Activated naive CD8-positive, alpha-beta T cell treated with anti-CD3 and anti-CD28 coated beads, Interleukin-2, amount 50 U/mL, for 24 hours (primary cell): ENCODE measurements at regions not wholly inside any gene's neighbourhood (a gene's known extent, or its start where the extent isn't known, plus 50 kb on each side); places are given as distances from the start of the nearest gene placed in this dataset.

Source experiments
- ATAC-seq: fragments of 150-1000 bp; cut with Tn5 transposase; one replicate; pipeline ENCODE4 v1.10.0; 2021
- DNase-seq: peaks from one replicate; pipeline ENCODE4 v3.0.0; 2021
- H3K27ac Mint-ChIP-seq: one replicate; pipeline ENCODE4 v1.8.0; 2021; ENCODE audit warnings: mild to moderate bottlenecking, mixed read lengths
- H3K27me3 Mint-ChIP-seq: one replicate; pipeline ENCODE4 v1.8.0; 2021; ENCODE audit warnings: mixed read lengths
- H3K36me3 Mint-ChIP-seq: one replicate; pipeline ENCODE4 v1.8.0; 2021; ENCODE audit warnings: low read depth, mixed read lengths
- H3K4me1 Mint-ChIP-seq: one replicate; pipeline ENCODE4 v1.8.0; 2021; ENCODE audit warnings: mixed read lengths
- H3K4me3 Mint-ChIP-seq: one replicate; pipeline ENCODE4 v1.8.0; 2021; ENCODE audit warnings: mild to moderate bottlenecking, moderate library complexity, mixed read lengths
- H3K9me3 Mint-ChIP-seq: one replicate; pipeline ENCODE4 v1.8.0; 2021; ENCODE audit warnings: mixed read lengths

DNA sequence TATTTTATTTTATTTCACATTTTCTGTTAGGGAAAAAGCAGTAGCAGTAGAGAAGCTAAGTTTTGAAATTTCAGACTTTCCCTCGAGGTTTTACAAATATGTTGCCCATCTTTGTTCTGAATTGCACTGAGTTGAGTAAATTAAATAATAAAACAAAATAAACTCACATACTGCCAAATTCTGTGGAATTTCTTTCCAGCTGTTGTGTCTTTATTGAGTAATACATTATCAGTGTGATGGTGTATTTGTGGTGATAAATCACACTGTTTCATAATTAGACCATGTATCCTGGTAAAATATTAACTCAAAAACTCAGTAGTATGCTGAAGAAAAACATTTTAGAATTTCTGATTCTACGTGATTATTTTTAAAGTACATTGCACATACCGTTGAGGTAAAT lies 592.1 kb downstream of the SI start:
- ATAC-seq (no peak), DNase-seq (no peak)
- no peak overlapping the region for H3K4me3 Mint-ChIP-seq
- peaks cover 11% of the 10 kb centered on the region for H3K9me3 Mint-ChIP-seq
- no peaks in the 10 kb centered on the region for H3K27me3 Mint-ChIP-seq
- no peak overlapping the region for H3K27ac Mint-ChIP-seq
- H3K36me3 Mint-ChIP-seq: no peaks in the 10 kb centered on the region
- no peaks in the 10 kb centered on the region for H3K4me1 Mint-ChIP-seq

GRCh38 chr3:164479978-164480377 lies 598.3 kb downstream of the SI start:
- no peaks in the 10 kb centered on the region for H3K27me3 Mint-ChIP-seq
- H3K27ac Mint-ChIP-seq: no peak overlapping the region
- no peaks in the 10 kb centered on the region for H3K4me1 Mint-ChIP-seq
- no peaks in the 10 kb centered on the region for H3K36me3 Mint-ChIP-seq
- no peak for DNase-seq
- H3K9me3 Mint-ChIP-seq: peaks cover 11% of the 10 kb centered on the region
- no peak overlapping the region for H3K4me3 Mint-ChIP-seq
- ATAC-seq: no peak

DNA sequence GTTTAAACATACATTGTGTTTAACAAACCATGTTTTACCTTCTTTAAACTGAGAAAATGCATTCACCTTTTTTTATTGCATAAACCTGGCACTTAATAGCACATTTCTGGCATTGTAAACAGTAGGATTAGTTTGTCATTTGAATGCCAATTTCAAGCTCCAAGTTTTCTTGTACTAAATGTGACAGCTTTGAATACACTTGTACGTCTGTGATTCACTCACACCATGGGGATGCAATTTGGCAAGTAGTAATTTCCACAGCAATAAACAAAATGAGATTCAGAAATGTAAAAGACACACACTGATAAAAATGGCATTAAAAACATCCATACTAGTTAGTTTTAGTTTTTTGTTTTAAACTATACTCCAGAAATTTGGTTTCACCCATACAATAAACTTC lies 598.9 kb downstream of the SI start:
- ATAC-seq: no peak
- DNase-seq: no peak
- Mint-ChIP-seq H3K4me1 (no peaks in the 10 kb centered on the region), H3K27me3 (no peaks in the 10 kb centered on the region), H3K27ac (no peak overlapping the region), H3K9me3 (peaks cover 11% of the 10 kb centered on the region), H3K36me3 (no peaks in the 10 kb centered on the region), H3K4me3 (no peak overlapping the region)

DNA sequence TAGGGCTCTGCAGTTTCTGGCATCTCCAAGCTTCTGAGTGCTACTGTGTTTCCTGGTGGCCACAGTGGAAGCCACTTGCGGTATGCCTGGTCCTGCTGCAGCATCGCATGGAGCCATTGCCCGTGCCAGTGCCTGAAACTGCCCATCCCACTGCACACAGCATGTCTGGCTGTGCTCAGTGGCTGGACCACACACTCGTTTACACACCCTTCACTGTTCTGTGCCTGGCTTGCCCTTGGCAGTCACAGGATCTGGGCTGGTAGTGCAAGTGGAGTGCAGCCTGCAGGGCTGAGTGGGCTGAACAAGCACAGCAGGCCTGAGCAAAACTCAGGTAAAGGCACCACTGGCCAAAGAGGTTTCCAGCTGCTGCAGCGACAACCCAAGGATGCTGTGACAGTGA lies 600.0 kb downstream of the SI start:
- H3K36me3 Mint-ChIP-seq: no peaks in the 10 kb centered on the region
- H3K27ac Mint-ChIP-seq: no peak overlapping the region
- no peak for DNase-seq
- no peaks in the 10 kb centered on the region for H3K27me3 Mint-ChIP-seq
- ATAC-seq: no peak
- no peak overlapping the region for H3K4me3 Mint-ChIP-seq
- H3K9me3 Mint-ChIP-seq: peaks cover 6% of the 10 kb centered on the region
- no peaks in the 10 kb centered on the region for H3K4me1 Mint-ChIP-seq

- H3K4me1 Mint-ChIP-seq: no peaks in the 10 kb centered on the region
- no peak overlapping the region for H3K4me3 Mint-ChIP-seq
- no peaks in the 10 kb centered on the region for H3K36me3 Mint-ChIP-seq
- H3K27me3 Mint-ChIP-seq: no peaks in the 10 kb centered on the region
- no peak overlapping the region for H3K27ac Mint-ChIP-seq
- no peak for ATAC-seq
- peaks cover 3% of the 10 kb centered on the region for H3K9me3 Mint-ChIP-seq
- DNase-seq: no peak
Measured at GRCh38 chr3:164477403-164477802, 600.9 kb downstream of the SI start.

DNA sequence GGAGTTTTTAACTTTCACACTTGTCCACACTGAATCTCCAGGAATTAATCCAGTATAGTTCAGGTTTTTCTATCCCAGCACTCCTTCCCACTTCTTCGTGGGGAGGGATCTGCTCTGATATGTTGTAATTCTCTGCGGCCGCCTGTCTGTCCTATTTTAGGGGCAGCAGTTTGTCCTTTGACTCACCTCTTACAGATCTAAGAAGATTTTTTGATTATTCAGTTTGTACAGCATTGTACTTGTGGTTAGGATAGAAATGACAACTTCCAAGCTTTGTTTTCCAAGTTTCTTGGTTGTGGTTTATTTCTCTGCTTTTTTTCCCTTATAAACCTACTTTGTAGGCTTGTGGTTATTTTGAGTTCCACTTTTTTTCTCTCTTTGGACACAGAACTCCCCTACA lies 601.7 kb downstream of the SI start:
- ATAC-seq (no peak), DNase-seq (no peak)
- Mint-ChIP-seq H3K27ac (no peak overlapping the region), H3K9me3 (no peaks in the 10 kb centered on the region), H3K36me3 (no peaks in the 10 kb centered on the region), H3K4me3 (no peak overlapping the region), H3K4me1 (no peaks in the 10 kb centered on the region), H3K27me3 (no peaks in the 10 kb centered on the region)

- DNase-seq: no peak
- Mint-ChIP-seq H3K9me3 (peaks cover 18% of the 10 kb centered on the region), H3K4me3 (no peak overlapping the region), H3K27me3 (no peaks in the 10 kb centered on the region), H3K4me1 (no peaks in the 10 kb centered on the region), H3K36me3 (no peaks in the 10 kb centered on the region), H3K27ac (no peak overlapping the region)
- no peak for ATAC-seq
Measured at GRCh38 chr3:164470471-164470870, 607.8 kb downstream of the SI start.

GRCh38 chr3:164468055-164468454 lies 610.2 kb downstream of the SI start:
- Mint-ChIP-seq H3K4me3 (no peak overlapping the region), H3K4me1 (no peaks in the 10 kb centered on the region), H3K9me3 (peaks cover 21% of the 10 kb centered on the region), H3K27ac (no peak overlapping the region), H3K27me3 (no peaks in the 10 kb centered on the region), H3K36me3 (no peaks in the 10 kb centered on the region)
- no peak for DNase-seq
- ATAC-seq: no peak

- ATAC-seq: no peak
- no peaks in the 10 kb centered on the region for H3K36me3 Mint-ChIP-seq
Measured at GRCh38 chr3:164467007-164467406, 611.3 kb downstream of the SI start.

DNA sequence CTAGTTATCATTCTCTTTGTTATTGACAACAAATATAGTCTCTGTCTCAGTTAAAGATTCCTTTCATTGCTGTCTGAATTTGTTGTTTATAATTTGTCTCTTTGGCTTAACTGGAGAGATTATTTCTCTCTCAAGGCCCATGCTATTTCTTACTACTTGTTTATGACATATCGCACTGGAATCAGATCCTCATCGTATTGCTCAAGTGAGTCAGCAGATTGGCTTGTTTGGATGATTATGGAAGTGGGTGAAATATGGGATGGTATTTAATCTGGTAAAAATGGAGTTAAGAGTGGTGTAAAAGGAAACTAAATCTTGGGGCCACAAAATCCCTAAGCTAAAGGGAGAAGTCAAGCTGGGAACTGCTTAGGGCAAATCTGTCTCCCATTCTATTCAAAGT lies 613.1 kb downstream of the SI start:
- H3K27me3 Mint-ChIP-seq: no peaks in the 10 kb centered on the region
- no peak for DNase-seq
- no peak overlapping the region for H3K4me3 Mint-ChIP-seq
- peaks cover 18% of the 10 kb centered on the region for H3K9me3 Mint-ChIP-seq
- no peak for ATAC-seq
- no peaks in the 10 kb centered on the region for H3K36me3 Mint-ChIP-seq
- no peak overlapping the region for H3K27ac Mint-ChIP-seq
- no peaks in the 10 kb centered on the region for H3K4me1 Mint-ChIP-seq

More at GRCh38 chr3:164467007-164467406, 611.3 kb downstream of the SI start:
- Mint-ChIP-seq H3K9me3 (peaks cover 21% of the 10 kb centered on the region), H3K27ac (no peak overlapping the region), H3K27me3 (no peaks in the 10 kb centered on the region), H3K4me1 (no peaks in the 10 kb centered on the region), H3K4me3 (no peak overlapping the region)
- DNase-seq: no peak

GRCh38 chr3:164460851-164461250 lies 617.4 kb downstream of the SI start:
- ATAC-seq: no peak
- DNase-seq: no peak
- Mint-ChIP-seq H3K27me3 (no peaks in the 10 kb centered on the region), H3K27ac (no peak overlapping the region), H3K9me3 (peaks cover 14% of the 10 kb centered on the region), H3K36me3 (no peaks in the 10 kb centered on the region), H3K4me3 (no peak overlapping the region), H3K4me1 (no peaks in the 10 kb centered on the region)

- H3K27ac Mint-ChIP-seq: no peak overlapping the region
- DNase-seq: no peak
- H3K27me3 Mint-ChIP-seq: no peaks in the 10 kb centered on the region
Measured at GRCh38 chr3:164459521-164460151, 618.7 kb downstream of the SI start.

GRCh38 chr3:164458986-164459385 lies 619.3 kb downstream of the SI start:
- Mint-ChIP-seq H3K36me3 (no peaks in the 10 kb centered on the region), H3K27me3 (no peaks in the 10 kb centered on the region), H3K4me3 (no peak overlapping the region), H3K9me3 (peaks cover 14% of the 10 kb centered on the region), H3K27ac (no peak overlapping the region), H3K4me1 (no peaks in the 10 kb centered on the region)
- ATAC-seq: no peak
- DNase-seq: no peak

More at GRCh38 chr3:164459521-164460151, 618.7 kb downstream of the SI start:
- Mint-ChIP-seq H3K4me3 (no peak overlapping the region), H3K36me3 (no peaks in the 10 kb centered on the region), H3K9me3 (peaks cover 14% of the 10 kb centered on the region), H3K4me1 (no peaks in the 10 kb centered on the region)
- ATAC-seq: no peak

- no peaks in the 10 kb centered on the region for H3K27me3 Mint-ChIP-seq
- H3K4me3 Mint-ChIP-seq: no peak overlapping the region
- peaks cover 4% of the 10 kb centered on the region for H3K9me3 Mint-ChIP-seq
- ATAC-seq (no peak), DNase-seq (no peak)
- H3K4me1 Mint-ChIP-seq: no peaks in the 10 kb centered on the region
- H3K36me3 Mint-ChIP-seq: no peaks in the 10 kb centered on the region
- no peak overlapping the region for H3K27ac Mint-ChIP-seq
Measured at GRCh38 chr3:164453714-164454113, 624.6 kb downstream of the SI start.

DNA sequence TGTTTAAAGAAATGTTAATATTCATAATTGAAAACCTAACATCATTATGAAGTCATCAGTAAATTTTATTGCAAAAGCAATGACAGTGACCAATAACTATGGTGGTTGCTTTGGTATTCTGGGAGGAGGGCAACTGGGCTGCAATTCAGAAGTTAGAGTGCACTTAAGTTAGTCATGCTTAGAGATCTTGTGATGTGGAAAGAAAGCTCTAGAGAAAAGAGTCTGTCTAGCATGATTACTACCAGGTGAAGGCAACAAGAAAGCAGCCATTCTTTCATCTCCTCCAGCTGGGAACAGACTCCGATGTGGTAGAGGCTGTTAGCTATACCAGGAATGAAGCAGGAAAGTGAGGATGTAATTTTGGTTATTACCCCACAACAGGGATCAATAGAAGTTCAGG lies 625.6 kb downstream of the SI start:
- no peak overlapping the region for H3K27ac Mint-ChIP-seq
- no peak for DNase-seq

More for the DNA sequence above, 625.6 kb downstream of the SI start:
- Mint-ChIP-seq H3K36me3 (no peaks in the 10 kb centered on the region), H3K9me3 (peaks cover 4% of the 10 kb centered on the region), H3K27me3 (no peaks in the 10 kb centered on the region), H3K4me1 (no peaks in the 10 kb centered on the region), H3K4me3 (no peak overlapping the region)
- ATAC-seq: no peak
